Panc1 (cell line): ENCODE measurements at regions not wholly inside any gene's neighbourhood (a gene's known extent, or its start where the extent isn't known, plus 50 kb on each side); places are given as distances from the start of the nearest gene placed in this dataset.

Experiments used
- ATAC-seq: fragments of 200-7000 bp; cut with Tn5 transposase; 2 replicates; pipeline ENCODE4 v1.9.1; 2020; ENCODE audit warnings: mild to moderate bottlenecking, moderate library complexity
- BruUV-seq: library from RNA; stranded (reverse); fragments of 400-500 nt; replicated peaks from 2 replicates; lab custom pipeline; 2021; lab: Mats Ljungman, UMichigan
- CTCF ChIA-PET: fragments of 300-600 bp; sonication (Branson Sonifier 250); formaldehyde crosslinking; loops from one replicate; lab custom pipeline; 2022; ENCODE audit warnings: antibody characterized with exemption; lab: Charles Lee
- POLR2A ChIA-PET: fragments of 300-600 bp; sonication (Branson Sonifier 250); formaldehyde crosslinking; loops from one replicate; lab custom pipeline; 2022; ENCODE audit warnings: antibody characterized with exemption; lab: Charles Lee
- DNase-seq: peaks from one replicate; pipeline ENCODE4 v3.0.0-alpha.2; 2010; ENCODE audit warnings: low read depth, low spot score
- H3K27ac ChIP-seq: 2 replicates; pipeline ENCODE4 v1.5.1; 2011; ENCODE audit warnings: mild to moderate bottlenecking, low read length, inconsistent platforms
- H3K27me3 ChIP-seq: fragments of 200-500 bp; sonication (Bioruptor generic); 2 replicates; pipeline ENCODE4 v1.6.0; 2014; ENCODE audit warnings: low read length, inconsistent platforms; ENCODE audit not compliant: control insufficient read depth, insufficient read depth
- H3K36me3 ChIP-seq: fragments of 200-500 bp; sonication (Bioruptor generic); 2 replicates; pipeline ENCODE4 v1.5.1; 2014; ENCODE audit warnings: inconsistent platforms, mild to moderate bottlenecking, low read length, moderate library complexity; ENCODE audit not compliant: control insufficient read depth, insufficient read depth
- H3K4me1 ChIP-seq: 2 replicates; pipeline ENCODE4 v1.5.1; 2011; ENCODE audit warnings: inconsistent platforms, mild to moderate bottlenecking, low read length, moderate library complexity; ENCODE audit not compliant: control insufficient read depth, insufficient read depth
- H3K4me3 ChIP-seq, 2 experiments: 2 replicates each; pipeline ENCODE4 v1.5.1; 2011 to 2012; ENCODE audit warnings: low read depth in 2 of 2, low read length in 2 of 2, mild to moderate bottlenecking in 2 of 2, inconsistent platforms in 1 of 2, moderate library complexity in 1 of 2
- H3K9me3 ChIP-seq: fragments of 200-500 bp; sonication (Bioruptor generic); 2 replicates; pipeline ENCODE4 v1.5.1; 2014; ENCODE audit warnings: low read depth, mild to moderate bottlenecking, inconsistent platforms, low read length, moderate library complexity; ENCODE audit not compliant: control insufficient read depth, insufficient read depth
- POLR2AphosphoS5 ChIP-seq: IDR thresholded peaks from 2 replicates; pipeline ENCODE4 v1.6.1; 2012; ENCODE audit warnings: mild to moderate bottlenecking, low read depth, low read length, moderate library complexity
- SIN3A ChIP-seq: IDR thresholded peaks from 2 replicates; pipeline ENCODE4 v1.6.1; 2012; ENCODE audit warnings: low read depth, mild to moderate bottlenecking, low read length, moderate library complexity, borderline replicate concordance; ENCODE audit not compliant: insufficient read depth
- TCF7L2 ChIP-seq: IDR thresholded peaks from 2 replicates; pipeline ENCODE4 v1.6.1; 2011; ENCODE audit warnings: mild to moderate bottlenecking, low read depth, low read length, inconsistent platforms
- in situ Hi-C: cut with HindIII; loops from 2 replicates; pipeline ENCODE4 v1.10.0; 2016; ENCODE audit warnings: low sequenced_read_pairs, low pct_unique_long_range_greater_than_20kb
- intact Hi-C: fragments of 100-400 bp; cut with micrococcal nuclease; formaldehyde crosslinking; loops from one replicate; pipeline ENCODE4 v1.10.0; 2022; ENCODE audit not compliant: unreplicated experiment
- TF ChIP-seq, protein P1 (sequence below), 2 experiments: IDR thresholded peaks; 2 replicates each; pipeline ENCODE4 v1.6.1; 2011 to 2012; ENCODE audit warnings: low read depth in 2 of 2, control low read depth in 1 of 2, low read length in 1 of 2, mild to moderate bottlenecking in 1 of 2, moderate library complexity in 1 of 2; ENCODE audit not compliant: insufficient read depth in 1 of 2
- TF ChIP-seq, protein P2 (sequence below): fragments of 450-650 bp; IDR thresholded peaks from 2 replicates; pipeline ENCODE4 v1.5.1; 2017; ENCODE audit warnings: mild to moderate bottlenecking

DNA sequence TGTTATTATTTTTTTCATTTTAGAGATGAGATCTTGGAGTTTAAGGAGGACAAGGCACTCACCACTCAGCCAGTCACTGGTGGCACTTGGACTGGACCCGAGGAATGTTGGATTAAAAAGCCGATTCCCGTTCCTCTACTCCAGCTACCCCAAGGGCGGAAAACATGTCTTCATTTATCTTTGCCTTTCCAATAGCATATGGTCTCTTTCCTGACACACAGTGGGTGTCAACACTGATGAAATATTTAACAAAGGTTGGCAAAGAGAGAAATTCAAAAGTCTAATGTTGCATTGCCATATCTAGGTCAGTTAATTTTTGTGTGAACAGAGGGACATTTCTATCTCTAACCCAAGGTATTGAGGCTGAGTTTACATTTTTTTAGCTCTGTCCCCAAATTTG lies 459.7 kb downstream of the RBFOX1 start:
- Histone ChIP-seq H3K9me3 (no peaks in the 10 kb centered on the region), H3K36me3 (no peaks in the 10 kb centered on the region), H3K27me3 (no peaks in the 10 kb centered on the region), H3K27ac (no peak overlapping the region), H3K4me1 (no peaks in the 10 kb centered on the region), H3K4me3 (no peak overlapping the region)
- POLR2A ChIA-PET: no interaction called here
- intact Hi-C loops (no loop called here), in situ Hi-C loops (no loop called here)
- BruUV-seq: no TSS peak
- TF ChIP-seq SIN3A: no peak
- TF ChIP-seq, protein P1, sequence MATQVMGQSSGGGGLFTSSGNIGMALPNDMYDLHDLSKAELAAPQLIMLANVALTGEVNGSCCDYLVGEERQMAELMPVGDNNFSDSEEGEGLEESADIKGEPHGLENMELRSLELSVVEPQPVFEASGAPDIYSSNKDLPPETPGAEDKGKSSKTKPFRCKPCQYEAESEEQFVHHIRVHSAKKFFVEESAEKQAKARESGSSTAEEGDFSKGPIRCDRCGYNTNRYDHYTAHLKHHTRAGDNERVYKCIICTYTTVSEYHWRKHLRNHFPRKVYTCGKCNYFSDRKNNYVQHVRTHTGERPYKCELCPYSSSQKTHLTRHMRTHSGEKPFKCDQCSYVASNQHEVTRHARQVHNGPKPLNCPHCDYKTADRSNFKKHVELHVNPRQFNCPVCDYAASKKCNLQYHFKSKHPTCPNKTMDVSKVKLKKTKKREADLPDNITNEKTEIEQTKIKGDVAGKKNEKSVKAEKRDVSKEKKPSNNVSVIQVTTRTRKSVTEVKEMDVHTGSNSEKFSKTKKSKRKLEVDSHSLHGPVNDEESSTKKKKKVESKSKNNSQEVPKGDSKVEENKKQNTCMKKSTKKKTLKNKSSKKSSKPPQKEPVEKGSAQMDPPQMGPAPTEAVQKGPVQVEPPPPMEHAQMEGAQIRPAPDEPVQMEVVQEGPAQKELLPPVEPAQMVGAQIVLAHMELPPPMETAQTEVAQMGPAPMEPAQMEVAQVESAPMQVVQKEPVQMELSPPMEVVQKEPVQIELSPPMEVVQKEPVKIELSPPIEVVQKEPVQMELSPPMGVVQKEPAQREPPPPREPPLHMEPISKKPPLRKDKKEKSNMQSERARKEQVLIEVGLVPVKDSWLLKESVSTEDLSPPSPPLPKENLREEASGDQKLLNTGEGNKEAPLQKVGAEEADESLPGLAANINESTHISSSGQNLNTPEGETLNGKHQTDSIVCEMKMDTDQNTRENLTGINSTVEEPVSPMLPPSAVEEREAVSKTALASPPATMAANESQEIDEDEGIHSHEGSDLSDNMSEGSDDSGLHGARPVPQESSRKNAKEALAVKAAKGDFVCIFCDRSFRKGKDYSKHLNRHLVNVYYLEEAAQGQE (IDR thresholded peaks at IDR 0.05; ENCODE audit: insufficient read depth in 1 of 2, low read depth in 2 of 2, low read length in 1 of 2): no peak
- TF ChIP-seq TCF7L2: no peak
- TF ChIP-seq, protein P2, sequence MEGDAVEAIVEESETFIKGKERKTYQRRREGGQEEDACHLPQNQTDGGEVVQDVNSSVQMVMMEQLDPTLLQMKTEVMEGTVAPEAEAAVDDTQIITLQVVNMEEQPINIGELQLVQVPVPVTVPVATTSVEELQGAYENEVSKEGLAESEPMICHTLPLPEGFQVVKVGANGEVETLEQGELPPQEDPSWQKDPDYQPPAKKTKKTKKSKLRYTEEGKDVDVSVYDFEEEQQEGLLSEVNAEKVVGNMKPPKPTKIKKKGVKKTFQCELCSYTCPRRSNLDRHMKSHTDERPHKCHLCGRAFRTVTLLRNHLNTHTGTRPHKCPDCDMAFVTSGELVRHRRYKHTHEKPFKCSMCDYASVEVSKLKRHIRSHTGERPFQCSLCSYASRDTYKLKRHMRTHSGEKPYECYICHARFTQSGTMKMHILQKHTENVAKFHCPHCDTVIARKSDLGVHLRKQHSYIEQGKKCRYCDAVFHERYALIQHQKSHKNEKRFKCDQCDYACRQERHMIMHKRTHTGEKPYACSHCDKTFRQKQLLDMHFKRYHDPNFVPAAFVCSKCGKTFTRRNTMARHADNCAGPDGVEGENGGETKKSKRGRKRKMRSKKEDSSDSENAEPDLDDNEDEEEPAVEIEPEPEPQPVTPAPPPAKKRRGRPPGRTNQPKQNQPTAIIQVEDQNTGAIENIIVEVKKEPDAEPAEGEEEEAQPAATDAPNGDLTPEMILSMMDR: no peak
- TF ChIP-seq POLR2AphosphoS5: no peak
- DNase-seq (no peak), ATAC-seq (no peak)
- CTCF ChIA-PET: no interaction called here

DNA sequence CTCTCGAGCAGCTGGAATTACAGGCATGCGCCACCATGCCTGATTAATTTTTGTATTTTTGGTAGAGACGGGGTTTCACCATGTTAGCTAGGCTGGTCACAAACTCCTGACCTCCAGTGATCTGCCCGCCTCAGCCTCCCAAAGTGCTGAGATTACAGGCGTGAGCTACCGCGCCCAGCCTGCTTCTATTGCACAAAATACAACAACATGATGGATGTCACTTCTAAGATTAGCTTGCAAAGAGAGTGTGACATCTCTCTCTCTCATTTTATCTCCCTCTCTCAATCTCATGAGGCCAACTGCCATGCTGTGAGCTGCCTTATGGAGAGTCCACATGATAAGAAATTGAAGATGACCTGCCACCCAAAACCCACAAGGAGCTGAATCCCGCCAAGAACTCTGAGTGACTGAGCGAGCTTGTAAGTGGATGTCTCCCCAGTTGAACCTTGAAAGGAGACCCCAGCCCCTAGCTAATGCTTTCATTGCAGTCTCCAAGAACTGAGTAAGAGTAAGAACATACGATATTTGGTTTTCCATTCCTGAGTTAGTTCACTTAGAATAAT lies 458.5 kb downstream of the RBFOX1 start:
- no peaks in the 10 kb centered on the region for H3K9me3 ChIP-seq
- no peaks in the 10 kb centered on the region for H3K27me3 ChIP-seq
- H3K27ac ChIP-seq: no peak overlapping the region
- H3K36me3 ChIP-seq: no peaks in the 10 kb centered on the region
- no TSS peak for BruUV-seq
- POLR2A ChIA-PET: no interaction called here
- DNase-seq (no peak), ATAC-seq (no peak)
- TF ChIP-seq TCF7L2 (no peak), SIN3A (no peak), POLR2AphosphoS5 (no peak)
- TF ChIP-seq, protein P2: no peak
- TF ChIP-seq, protein P1 (IDR thresholded peaks at IDR 0.05; ENCODE audit: insufficient read depth in 1 of 2, low read depth in 2 of 2, low read length in 1 of 2): no peak
- in situ Hi-C loops (no loop called here), intact Hi-C loops (no loop called here)
- CTCF ChIA-PET: no interaction called here
- no peaks in the 10 kb centered on the region for H3K4me1 ChIP-seq
- no peak overlapping the region for H3K4me3 ChIP-seq
